ENCODE measurements at regions not wholly inside any gene's neighbourhood (a gene's known extent, or its start where the extent isn't known, plus 50 kb on each side); places are given as distances from the start of the nearest gene placed in this dataset.

GRCh38 chr4:145280541-145280940, 100.2 kb upstream of the OTUD4 start:
- TF ChIP-seq CTCF (IDR thresholded peaks at IDR 0.05; ENCODE audit: partially characterized antibody, unreplicated experiment), result no peak
- no peak for DNase-seq
- no peak overlapping the region for H3K4me3 Mint-ChIP-seq (ENCODE audit: unreplicated experiment)
- no peaks in the 10 kb centered on the region for H3K9me3 Mint-ChIP-seq (ENCODE audit: unreplicated experiment)
- H3K36me3 Mint-ChIP-seq (ENCODE audit: unreplicated experiment), result no peaks in the 10 kb centered on the region
- peak overlapping the region; percentile 6 for H3K27ac Mint-ChIP-seq (ENCODE audit: unreplicated experiment)
- H3K4me1 Mint-ChIP-seq (ENCODE audit: low read depth, unreplicated experiment), result peaks cover 23% of the 10 kb centered on the region
- H3K27me3 Mint-ChIP-seq (ENCODE audit: unreplicated experiment), result no peaks in the 10 kb centered on the region

GRCh38 chr4:145279122-145279960, 99.0 kb upstream of the OTUD4 start:
- no peaks in the 10 kb centered on the region for H3K9me3 Mint-ChIP-seq (ENCODE audit: unreplicated experiment)
- peak overlapping the region; percentile 71 for H3K27ac Mint-ChIP-seq (ENCODE audit: unreplicated experiment)
- no peaks in the 10 kb centered on the region for H3K27me3 Mint-ChIP-seq (ENCODE audit: unreplicated experiment)

GRCh38 chr4:145278341-145279121, 98.1 kb upstream of the OTUD4 start:
- TF ChIP-seq CTCF (IDR thresholded peaks at IDR 0.05; ENCODE audit: partially characterized antibody, unreplicated experiment), result no peak
- DNase-seq, result no peak
- Mint-ChIP-seq H3K27ac (ENCODE audit: unreplicated experiment) (peak overlapping the region; percentile 71), H3K27me3 (ENCODE audit: unreplicated experiment) (no peaks in the 10 kb centered on the region), H3K4me3 (ENCODE audit: unreplicated experiment) (peak overlapping the region; percentile 72), H3K9me3 (ENCODE audit: unreplicated experiment) (no peaks in the 10 kb centered on the region), H3K36me3 (ENCODE audit: unreplicated experiment) (no peaks in the 10 kb centered on the region), H3K4me1 (ENCODE audit: low read depth, unreplicated experiment) (peaks cover 23% of the 10 kb centered on the region)

More at GRCh38 chr4:145279122-145279960, 99.0 kb upstream of the OTUD4 start:
- Mint-ChIP-seq H3K4me1 (ENCODE audit: low read depth, unreplicated experiment) (peaks cover 23% of the 10 kb centered on the region), H3K4me3 (ENCODE audit: unreplicated experiment) (no peak overlapping the region), H3K36me3 (ENCODE audit: unreplicated experiment) (no peaks in the 10 kb centered on the region)
- TF ChIP-seq CTCF (IDR thresholded peaks at IDR 0.05; ENCODE audit: partially characterized antibody, unreplicated experiment), result no peak
- no peak for DNase-seq

GRCh38 chr4:145277011-145277410, 96.6 kb upstream of the OTUD4 start:
- H3K4me1 Mint-ChIP-seq (ENCODE audit: low read depth, unreplicated experiment), result peaks cover 16% of the 10 kb centered on the region
- H3K4me3 Mint-ChIP-seq (ENCODE audit: unreplicated experiment), result no peak overlapping the region
- no peaks in the 10 kb centered on the region for H3K27me3 Mint-ChIP-seq (ENCODE audit: unreplicated experiment)
- H3K9me3 Mint-ChIP-seq (ENCODE audit: unreplicated experiment), result no peaks in the 10 kb centered on the region
- H3K36me3 Mint-ChIP-seq (ENCODE audit: unreplicated experiment), result no peaks in the 10 kb centered on the region
- H3K27ac Mint-ChIP-seq (ENCODE audit: unreplicated experiment), result peak overlapping the region; percentile 19
- no peak for DNase-seq
- no peak for TF ChIP-seq CTCF (IDR thresholded peaks at IDR 0.05; ENCODE audit: partially characterized antibody, unreplicated experiment)

- Mint-ChIP-seq H3K4me3 (ENCODE audit: unreplicated experiment) (no peak overlapping the region), H3K36me3 (ENCODE audit: unreplicated experiment) (no peaks in the 10 kb centered on the region), H3K27ac (ENCODE audit: unreplicated experiment) (peak overlapping the region; percentile 12), H3K27me3 (ENCODE audit: unreplicated experiment) (no peaks in the 10 kb centered on the region), H3K9me3 (ENCODE audit: unreplicated experiment) (no peaks in the 10 kb centered on the region), H3K4me1 (ENCODE audit: low read depth, unreplicated experiment) (peaks cover 14% of the 10 kb centered on the region)
- no peak for TF ChIP-seq CTCF (IDR thresholded peaks at IDR 0.05; ENCODE audit: partially characterized antibody, unreplicated experiment)
- DNase-seq, result no peak
Observed at GRCh38 chr4:145276050-145276449, 95.7 kb upstream of the OTUD4 start.
